SW 1271 (cell line): ENCODE measurements at regions not wholly inside any gene's neighbourhood (a gene's known extent, or its start where the extent isn't known, plus 50 kb on each side); places are given as distances from the start of the nearest gene placed in this dataset.

Experiments used
- DNase-seq, 2 experiments: peaks; one replicate each; lab custom pipeline; 2025; lab: John Stamatoyannopoulos, UW

- DNase-seq: no peak
These were observed 285.4 kb downstream of the BAMBI start for GRCh38 chr10:28962768-28963167.

DNA sequence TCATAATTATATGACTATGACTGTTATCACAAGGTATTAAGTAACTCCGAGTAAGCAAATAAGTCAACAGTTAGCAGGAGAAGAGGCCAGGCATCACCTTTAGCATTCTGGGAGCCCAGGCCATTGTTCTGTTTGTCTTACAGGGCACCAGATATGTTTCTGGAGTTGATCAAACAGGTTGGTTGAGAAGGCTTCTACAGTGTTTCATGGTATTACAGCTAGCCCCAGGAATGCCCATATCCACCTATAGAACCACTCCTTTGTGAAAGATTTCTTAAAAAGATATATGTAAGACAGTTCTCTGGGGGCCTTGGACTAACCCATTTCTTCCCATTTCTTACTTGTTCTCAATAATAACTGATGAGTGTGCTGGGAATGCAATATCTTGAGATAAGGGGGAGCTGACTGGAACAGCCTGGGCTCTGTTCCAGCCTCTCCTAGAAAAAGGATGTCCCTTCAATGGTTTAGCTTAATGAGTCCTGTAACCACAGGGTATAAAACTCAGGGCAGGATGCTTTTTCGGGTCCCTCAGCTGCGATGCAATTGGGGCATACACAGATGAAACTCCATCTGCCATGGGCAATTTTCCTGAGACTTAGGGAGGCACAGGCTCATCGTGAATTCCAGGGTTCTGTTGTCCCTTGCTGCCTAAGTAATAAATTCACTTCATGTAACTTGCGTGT, 286.4 kb downstream of the BAMBI start:
- DNase-seq: no peak

GRCh38 chr10:28965937-28966336, 288.6 kb downstream of the BAMBI start:
- DNase-seq: no peak

- DNase-seq: no peak
These were observed 289.7 kb downstream of the BAMBI start for GRCh38 chr10:28967031-28967430.

DNA sequence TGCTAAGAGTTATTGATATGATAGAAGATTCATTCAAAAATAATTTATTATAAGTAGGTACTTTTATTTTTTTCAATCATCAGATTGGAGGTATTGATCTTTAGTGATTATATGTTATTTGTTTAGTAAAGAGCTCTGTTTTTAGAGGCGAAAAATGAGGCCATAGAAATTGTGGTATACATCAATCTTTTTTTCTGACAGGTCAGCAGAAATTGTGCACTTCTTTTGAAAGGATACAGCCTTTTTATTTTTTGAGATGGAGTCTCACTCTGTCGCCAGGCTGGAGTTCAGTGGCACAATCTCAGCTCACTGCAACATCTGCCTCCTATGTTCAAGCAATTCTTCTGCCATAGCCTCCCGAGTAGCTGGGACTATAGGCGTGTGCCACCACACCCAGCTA, 292.1 kb downstream of the BAMBI start:
- DNase-seq: no peak

GRCh38 chr10:28970231-28970630, 292.9 kb downstream of the BAMBI start:
- no peak for DNase-seq

DNA sequence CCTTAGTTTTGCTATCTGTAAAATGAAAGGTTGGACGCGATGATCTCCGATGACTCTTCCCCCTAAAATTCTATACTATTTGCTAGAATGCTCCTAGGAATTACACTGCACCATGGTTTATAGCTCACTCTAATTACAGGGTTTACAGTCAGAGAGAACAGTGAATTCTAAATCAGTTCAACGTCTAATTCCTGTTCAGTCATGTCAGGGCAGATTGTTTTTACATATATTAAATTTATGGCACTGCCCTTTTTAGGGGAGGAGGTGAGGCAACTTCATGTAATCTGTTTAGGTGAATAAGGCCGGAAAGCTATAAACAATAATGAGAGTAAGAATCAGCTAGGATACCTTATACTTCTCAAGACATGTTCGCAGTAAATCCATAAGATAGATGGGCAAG, 293.9 kb downstream of the BAMBI start:
- no peak for DNase-seq

- DNase-seq: no peak
These were observed 294.4 kb downstream of the BAMBI start for GRCh38 chr10:28971764-28972163.

GRCh38 chr10:28973309-28973972, 296.1 kb downstream of the BAMBI start:
- DNase-seq: no peak

GRCh38 chr10:28975891-28976531, 298.7 kb downstream of the BAMBI start:
- no peak for DNase-seq

GRCh38 chr10:28977518-28977917, 300.2 kb downstream of the BAMBI start:
- no peak for DNase-seq

GRCh38 chr10:28980264-28980663, 302.9 kb downstream of the BAMBI start:
- no peak for DNase-seq

DNA sequence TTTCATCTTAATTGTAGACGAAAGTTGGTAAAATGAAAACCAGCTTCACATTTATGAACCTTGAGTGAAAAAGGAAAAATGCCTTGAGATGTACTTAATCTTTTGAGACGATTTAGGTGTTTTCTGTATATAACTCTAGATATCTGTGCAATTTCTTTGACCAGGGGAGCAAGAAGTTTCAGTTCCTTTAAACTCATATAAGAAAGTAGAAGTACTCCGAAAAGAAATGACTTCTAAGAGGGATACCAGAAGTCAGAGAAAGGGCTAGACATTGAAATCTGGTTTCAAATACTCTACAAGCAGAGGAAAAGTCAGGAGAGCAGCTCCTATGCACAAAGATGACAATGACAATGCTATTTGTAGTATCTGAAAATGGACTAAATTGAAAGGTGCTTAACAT, 303.7 kb downstream of the BAMBI start:
- no peak for DNase-seq

DNA sequence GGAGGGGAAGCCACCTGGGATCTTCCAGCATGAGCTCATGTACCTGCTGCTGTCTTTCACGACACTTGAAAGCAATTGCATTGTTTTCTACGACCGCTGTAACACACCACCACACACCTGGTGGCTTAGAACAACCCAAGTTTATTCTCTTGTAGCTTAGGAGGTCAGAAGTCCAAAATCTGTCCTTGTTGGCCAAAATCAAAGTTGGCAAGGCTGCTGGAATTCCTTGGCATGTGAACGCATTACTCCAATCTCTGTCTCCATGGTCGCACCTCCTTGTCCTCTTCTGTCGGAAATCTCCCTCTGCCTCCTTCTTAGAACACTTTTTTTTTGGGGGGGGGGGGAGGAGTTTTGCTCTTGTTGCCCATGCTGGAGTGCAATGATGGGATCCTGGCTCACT, 305.7 kb downstream of the BAMBI start:
- DNase-seq: no peak

DNA sequence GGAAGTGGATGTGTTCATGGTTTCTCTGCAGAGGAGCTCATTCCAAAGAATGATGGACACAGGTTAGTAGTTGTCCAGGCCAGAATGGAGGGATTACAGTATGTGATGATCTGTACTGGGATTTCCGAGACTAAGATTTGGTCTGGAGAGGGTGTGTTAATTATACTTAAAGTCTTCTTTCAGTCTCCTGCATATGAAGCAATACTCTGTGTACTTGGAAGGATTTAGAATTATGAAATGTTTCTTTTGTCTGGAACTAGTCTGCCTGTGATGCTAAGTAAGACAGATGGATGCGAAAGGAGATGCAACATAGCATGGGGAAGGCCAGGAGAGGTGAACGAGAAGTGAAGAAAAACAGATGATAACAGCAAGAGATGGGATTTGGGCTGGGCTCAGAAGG, 305.1 kb upstream of the LYZL1 start:
- DNase-seq: no peak

DNA sequence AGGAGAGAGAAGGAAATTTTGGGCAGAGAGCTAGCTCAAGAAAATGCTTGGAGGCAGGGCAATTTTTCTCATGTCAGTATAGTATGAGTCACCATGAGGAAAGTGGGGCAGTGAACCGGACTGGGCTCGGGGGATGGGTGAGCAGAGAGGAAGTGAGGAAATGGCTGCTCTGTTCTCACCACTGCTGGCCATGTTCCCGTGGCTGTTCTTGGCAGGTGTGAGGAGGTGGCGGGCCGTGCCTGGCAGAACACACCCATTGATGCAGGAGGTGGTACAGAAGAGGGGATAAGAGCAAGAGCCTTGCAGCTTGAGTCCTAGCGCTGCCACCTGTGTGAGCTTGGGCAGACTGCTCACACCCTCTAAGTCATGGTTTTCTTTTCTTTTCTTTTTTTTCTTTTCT, 304.4 kb upstream of the LYZL1 start:
- DNase-seq: peak in 1 of 2 experiments; percentile 56

GRCh38 chr10:28985137-28985885, 303.6 kb upstream of the LYZL1 start:
- no peak for DNase-seq

DNA sequence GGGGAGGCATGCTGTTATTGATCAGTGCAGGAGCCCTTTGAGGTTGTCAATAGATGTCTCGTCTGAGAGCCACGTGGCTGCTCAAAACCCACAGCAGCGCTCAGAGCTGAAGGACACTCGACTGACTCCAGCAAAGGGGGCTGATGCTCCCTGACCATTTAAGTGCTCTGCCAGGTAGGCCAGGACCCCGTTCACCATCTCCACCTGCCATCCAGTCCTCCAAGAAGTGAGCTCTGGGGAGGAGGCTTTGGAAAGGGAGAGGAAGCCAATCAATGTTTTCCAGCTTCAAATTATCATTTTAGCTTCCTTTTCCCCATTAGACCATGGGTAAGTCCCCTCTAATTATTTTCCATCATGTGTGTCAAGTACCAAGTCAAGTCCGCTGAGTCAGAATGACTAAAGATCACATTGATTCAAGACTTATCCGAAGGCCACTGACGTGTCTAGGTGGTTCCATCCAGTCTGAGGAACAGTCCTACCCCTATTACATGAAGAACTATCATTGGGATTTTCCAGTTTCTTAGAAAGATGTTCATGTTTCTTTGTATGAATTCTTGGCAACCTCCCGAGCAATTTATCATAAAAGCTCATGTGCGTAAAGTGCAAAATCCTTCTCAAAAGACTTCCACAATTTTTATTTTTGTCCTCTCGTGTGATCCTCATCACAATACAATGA, 302.6 kb upstream of the LYZL1 start:
- DNase-seq: no peak

GRCh38 chr10:28986856-28987255, 302.0 kb upstream of the LYZL1 start:
- DNase-seq: no peak

GRCh38 chr10:28987555-28988320, 301.1 kb upstream of the LYZL1 start:
- no peak for DNase-seq

GRCh38 chr10:28988980-28989379, 299.9 kb upstream of the LYZL1 start:
- DNase-seq: no peak
